Right ventricle myocardium superior (tissue), 1 donor: ENCODE measurements at regions not wholly inside any gene's neighbourhood (a gene's known extent, or its start where the extent isn't known, plus 50 kb on each side); places are given as distances from the start of the nearest gene placed in this dataset.

Experiments
- ATAC-seq: fragments of 200-7000 bp; cut with Tn5 transposase; one replicate; pipeline ENCODE4 v1.9.1; 2020; ENCODE audit warnings: mild to moderate bottlenecking; ENCODE audit not compliant: poor library complexity
- DNase-seq: peaks from one replicate; pipeline ENCODE4 v3.0.0-alpha.2; 2020
- intact Hi-C: fragments of 100-400 bp; cut with DNase I; formaldehyde crosslinking; loops from one replicate; pipeline ENCODE4 v1.11.2; 2022
- donor health status: DM: no; HTN: yes; CAD: no; lungs with severe emphysema.

DNA sequence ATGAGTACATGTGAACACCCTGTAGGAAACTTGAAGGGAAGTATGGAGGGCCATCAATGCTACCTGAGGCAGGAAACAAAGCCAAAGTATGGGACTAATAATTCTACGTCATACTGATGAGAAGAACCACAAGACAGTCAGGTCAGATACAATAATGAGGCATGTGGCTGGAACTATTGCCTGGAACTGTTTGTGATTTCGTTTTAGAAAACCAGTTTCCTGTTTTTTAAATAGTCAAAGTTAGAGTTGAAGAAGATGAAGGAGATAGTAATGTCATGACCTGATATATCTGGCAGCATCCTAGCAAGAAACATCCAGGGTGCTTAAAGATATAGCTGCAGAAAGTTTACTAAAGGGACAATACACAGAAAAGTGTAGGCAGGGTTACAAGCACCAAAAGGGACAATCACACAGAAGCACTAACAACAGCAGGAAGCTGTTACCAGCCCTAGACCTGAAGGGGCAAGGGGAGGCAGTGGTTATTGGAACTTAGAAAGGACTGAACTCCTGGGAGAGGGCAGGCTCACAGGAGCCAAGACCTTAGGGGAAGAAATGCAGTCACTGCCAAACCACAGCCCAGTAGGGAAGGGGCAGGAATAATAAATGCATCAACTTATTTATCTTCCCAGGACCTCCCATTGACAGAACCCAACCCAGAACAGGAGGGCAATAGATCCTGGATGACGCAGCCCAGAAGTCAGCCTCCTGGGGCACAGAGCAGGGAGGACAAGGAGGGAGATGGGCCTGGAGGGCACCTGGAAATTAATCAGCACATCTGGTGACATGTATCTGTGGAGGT lies 302.1 kb upstream of the STT3B start:
- DNase-seq: no peak
- ATAC-seq: no peak
- intact Hi-C loops: no loop called here

DNA sequence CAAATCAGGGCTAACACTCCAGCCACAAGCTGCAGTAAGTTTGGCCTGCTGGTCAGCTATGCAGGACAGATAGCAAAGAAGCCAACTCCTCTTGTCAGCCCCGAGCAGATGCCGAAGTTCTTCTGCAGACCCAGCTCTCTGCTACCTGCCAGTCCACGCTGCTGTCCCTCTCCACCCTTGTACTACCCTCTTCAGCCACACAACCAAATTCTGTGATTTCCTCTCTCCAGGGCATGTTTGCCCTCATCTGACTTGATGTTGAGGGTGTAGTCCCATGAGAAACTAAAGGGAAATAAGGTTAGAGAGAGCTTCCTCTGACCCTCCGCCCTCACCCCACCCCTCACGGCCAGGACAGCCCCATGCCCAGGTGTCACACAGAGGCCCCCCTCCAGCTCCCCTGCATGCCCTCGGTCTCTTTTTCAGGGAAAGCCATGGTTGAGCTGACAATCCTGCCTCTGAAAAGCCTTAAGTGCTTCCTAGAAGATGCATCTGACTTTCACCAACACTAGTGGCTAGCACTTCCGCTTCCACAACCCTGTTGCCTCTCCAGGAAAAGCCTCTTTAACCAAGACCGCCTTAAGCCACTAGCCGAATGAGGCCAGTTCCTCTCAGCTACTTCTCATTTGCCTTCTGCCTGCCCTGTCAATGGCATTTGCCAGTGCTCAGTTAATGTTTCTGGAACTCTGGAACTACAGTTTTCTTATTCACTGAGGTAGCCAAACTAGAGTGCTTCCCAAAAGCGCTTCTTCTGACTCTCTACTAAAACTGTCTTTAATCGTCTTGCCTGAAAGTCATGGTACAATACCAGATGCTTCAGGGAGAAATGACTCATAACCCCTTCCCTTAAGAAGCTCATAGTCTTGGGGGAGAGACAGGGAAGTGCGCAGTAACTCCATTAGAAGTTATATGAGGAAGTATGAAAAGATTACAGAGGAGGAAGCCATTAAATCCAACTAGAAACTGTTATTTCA lies 300.4 kb upstream of the STT3B start:
- peak; percentile 38 for DNase-seq
- ATAC-seq: peak; percentile 79

DNA sequence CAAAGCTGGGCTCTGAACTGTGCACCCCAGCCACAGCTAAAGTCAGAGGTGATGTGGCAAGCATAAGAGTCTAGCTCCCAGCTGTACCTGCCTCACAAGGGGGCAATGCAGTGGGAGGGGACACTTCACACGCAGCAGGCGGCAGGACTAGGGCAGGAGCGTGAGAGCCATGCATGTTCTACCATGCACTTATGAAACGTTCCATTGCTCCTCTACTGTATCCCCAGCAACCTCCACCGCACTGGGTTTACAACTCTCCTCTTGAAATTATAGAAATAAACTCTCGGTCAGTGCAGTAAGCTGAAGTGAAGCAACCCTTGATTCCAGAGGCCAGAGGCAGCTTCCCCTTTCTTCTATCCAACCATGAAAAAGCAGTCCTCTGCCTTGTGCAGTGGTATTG lies 298.6 kb upstream of the STT3B start:
- intact Hi-C loops: no loop called here
- peak; percentile 43 for ATAC-seq
- no peak for DNase-seq

More for the DNA sequence above, 300.4 kb upstream of the STT3B start:
- intact Hi-C loops: no loop called here

DNA sequence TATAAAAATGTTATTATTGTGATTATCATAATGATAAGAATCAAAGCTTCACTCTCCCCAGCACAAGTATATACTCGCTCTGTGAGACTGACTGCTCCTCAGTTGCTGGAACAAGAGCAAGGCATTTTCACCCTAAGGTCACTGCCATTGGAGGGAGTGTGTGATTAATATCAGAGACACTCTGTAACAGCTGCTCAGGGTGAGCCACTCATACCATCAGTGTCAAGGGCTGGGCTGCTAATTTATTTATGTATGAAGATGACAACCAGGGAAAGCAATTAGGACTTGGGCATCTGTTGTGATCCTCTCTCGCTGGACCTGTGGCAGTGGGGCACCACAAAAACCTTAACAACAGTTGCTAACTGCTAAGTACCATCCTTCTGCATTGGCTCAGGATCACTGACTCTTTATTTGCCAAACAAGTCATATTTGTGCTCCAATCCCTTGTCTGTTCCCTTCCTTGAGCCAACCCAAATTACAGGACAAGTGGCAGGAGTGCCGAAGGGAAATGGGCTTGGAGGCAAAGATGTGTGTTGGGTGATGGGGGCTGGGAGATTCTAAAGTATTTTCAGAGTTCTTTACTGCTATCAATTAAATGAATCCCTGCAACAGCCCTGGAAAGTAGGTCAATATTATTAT lies 297.5 kb upstream of the STT3B start:
- intact Hi-C loops: no loop called here
- ATAC-seq: no peak
- no peak for DNase-seq

- intact Hi-C loops: no loop called here
- no peak for DNase-seq
- ATAC-seq: no peak
Measured at GRCh38 chr3:31237887-31238286, 294.8 kb upstream of the STT3B start.

DNA sequence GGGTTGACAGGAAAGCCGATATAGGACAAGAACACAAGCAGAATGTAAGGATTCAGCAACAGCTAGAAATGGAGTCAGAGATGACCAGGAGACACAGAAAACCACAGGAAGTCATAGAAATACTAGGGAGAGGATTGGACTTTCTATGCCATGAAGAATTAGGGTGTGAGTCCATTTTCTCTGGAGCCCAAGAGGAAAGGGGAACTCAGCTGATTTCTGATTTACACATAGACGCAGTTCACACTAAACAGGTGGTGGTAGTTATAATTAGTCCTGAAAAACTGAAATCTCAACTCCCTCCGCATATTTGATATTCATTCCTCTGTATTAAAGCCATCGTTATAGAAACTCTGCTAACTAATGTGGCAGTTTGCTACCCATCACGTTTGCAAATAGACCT lies 292.7 kb upstream of the STT3B start:
- ATAC-seq (no peak), DNase-seq (no peak)
- intact Hi-C loops: no loop called here

GRCh38 chr3:31240466-31240865 lies 292.3 kb upstream of the STT3B start:
- ATAC-seq (no peak), DNase-seq (no peak)
- intact Hi-C loops: no loop called here

DNA sequence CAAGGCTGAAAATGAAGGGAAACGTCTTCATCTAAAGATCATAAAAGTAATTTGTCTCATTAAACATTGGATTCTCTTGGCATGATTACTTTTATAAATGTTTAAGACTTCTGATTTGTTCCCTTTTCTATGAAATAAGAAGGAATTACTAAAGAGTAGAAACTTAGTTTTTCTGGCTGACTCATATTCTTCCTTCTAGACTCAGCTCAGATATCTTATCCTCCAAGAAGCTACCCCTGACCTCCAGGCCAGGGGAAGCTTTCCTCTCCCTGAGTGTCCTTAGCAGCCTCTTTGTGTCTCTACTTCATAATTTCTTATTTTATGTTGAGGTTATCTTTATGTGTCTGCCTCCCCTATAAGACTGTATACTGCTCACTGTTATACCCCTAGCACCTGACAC lies 291.9 kb upstream of the STT3B start:
- ATAC-seq (no peak), DNase-seq (no peak)
- intact Hi-C loops: no loop called here

- no peak for ATAC-seq
- intact Hi-C loops: no loop called here
- no peak for DNase-seq
Measured at GRCh38 chr3:31241533-31241932, 291.2 kb upstream of the STT3B start.

GRCh38 chr3:31242026-31242960 lies 290.4 kb upstream of the STT3B start:
- DNase-seq (no peak), ATAC-seq (no peak)
- intact Hi-C loops: no loop called here

DNA sequence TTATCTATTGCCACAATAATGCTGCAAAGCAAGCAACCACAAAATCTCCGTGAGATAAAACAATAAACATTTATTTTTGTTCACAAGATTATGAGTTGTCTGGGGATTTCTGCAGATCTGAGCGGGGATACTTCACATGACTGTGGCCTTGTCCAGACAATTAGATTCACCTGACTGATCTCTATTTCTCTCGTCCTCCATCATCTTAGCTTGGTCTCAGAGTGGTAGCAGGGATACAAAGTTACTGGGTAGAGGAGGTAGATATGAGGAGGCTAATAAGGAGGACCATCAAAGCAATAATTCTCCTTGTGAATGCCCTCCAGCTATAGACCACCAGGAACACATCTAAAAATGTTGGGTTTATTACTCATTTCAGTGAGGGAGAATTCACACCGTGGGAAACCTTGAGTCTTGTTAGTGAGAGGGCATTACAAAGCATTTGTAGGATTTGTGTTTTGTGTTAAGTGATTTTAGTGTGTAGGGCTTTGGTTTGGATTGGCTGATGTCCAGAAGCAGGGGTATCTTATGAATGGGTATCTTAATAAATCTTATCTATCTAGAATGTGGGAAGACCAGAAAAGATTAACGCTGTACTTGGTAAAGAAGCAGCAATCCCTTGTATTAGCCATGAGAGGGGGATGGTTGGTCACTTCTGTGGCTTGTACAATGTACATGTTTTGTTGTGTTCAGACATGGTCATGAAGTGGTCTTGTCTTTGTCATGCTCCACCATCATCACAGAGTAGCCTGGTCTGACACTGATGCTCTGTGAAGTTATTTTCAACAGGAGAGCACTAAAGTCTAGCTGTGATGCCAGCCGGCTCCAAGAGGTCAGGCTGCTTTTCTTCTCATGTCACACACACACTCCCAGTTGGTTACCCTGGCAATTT lies 287.6 kb upstream of the STT3B start:
- intact Hi-C loops: no loop called here
- no peak for DNase-seq
- no peak for ATAC-seq

DNA sequence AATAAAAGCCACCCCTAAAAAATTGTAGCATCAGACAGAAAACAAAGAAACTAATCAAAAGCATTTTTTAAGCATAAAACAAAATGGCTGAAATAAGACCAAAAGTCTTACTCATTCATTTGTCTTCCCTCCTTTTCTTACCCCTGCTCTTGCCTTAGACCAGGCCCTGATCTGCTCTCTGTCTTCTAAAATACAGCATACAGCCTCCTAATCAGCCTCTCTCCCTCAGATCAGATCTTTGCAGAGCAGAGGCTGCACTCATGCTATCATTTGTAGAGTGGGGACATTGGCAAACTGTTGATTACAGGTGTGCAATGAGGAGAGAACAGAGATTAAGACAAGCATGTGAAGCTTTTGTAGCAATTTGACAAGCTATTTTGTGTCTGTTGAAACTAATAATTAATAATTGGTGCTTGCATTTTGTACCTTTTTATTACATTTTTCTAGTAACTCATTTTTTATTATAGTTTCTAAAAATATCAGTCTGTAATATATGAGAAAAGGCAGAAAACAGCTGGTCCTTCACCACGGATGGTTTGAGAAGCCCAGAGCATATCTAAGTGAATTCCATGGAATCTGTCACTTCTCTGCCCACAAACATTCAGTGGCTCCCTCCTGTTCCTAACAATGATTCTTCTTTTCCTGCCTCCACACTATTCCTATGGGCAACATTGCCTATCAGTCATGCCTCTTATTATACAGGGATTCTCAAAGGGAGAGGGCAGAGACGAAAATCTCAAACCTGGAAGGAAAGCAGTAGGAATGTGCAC lies 286.2 kb upstream of the STT3B start:
- DNase-seq (no peak), ATAC-seq (no peak)
- intact Hi-C loops: no loop called here

DNA sequence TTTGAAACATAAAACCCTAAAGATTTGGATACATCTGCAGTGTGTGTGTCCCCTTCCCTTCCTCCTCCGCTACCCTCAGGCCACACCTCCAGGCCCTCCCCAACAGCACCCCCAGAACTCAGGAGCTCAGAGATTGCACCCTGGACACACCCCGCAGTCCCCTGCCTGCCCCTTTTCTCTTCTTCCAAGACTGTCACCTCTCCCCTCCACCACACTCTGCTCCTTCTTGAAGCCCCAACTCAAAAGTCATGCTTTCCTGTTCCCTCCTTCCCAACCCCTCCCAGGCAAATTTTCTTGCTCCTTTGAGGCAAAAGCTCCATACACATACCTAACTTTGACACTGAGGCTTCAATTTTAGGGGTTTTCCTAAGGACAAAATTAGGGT lies 285.7 kb upstream of the STT3B start:
- intact Hi-C loops: no loop called here
- DNase-seq: no peak
- ATAC-seq: no peak

DNA sequence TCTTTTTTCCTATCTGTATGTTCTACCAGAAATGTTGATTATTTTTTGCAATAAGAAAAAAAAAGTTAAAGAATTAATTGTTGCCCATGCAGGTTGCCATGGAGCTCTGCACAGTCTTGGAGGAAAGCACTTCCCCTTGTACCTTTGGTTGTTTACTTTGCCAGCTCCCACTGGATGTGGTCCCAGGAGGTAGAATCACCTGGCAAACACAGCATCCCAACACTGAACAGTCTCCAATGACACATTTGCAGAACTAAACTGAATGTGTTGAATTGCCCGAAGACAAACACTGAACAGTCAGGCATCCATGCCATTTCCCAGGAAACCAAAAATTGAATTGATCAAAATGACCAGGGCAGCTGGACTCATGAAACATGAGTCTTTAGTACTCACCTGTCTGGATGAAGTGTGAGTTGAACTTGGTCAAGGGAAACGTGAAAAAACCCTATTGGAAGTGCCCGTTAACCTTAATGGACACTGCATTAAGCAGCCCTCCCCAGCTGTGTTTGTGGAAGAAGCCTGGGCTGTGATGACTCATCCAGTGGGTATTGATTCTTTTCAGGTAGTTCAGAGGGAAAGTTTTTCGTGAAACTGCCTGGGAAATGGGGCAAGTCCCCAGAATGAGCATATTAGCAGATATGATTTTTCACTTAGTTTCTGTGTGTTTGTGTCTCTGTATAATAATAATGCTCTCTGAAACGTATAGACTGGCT lies 284.7 kb upstream of the STT3B start:
- intact Hi-C loops: no loop called here
- DNase-seq: no peak
- ATAC-seq: no peak

DNA sequence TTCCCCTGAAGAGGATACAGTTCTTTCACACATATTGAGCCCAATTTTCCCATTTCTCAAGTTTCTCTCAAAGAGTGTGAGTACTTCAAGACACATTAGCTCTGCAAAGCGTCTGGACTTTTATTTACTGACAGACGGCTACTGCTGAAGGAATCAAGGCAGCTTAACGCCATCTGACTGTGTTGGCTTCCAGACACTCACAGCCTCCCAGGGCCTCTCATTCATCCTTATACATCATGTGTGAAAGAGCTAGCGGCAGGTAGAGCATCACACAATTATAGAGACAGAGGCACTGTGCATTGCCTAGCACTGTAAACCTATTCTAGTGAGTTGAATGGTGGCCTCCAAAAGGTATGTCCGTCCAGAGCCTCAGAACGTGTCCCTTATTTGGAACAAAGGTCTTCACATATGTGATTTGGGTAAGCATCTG lies 284.1 kb upstream of the STT3B start:
- DNase-seq: no peak
- ATAC-seq: no peak
- intact Hi-C loops: no loop called here

DNA sequence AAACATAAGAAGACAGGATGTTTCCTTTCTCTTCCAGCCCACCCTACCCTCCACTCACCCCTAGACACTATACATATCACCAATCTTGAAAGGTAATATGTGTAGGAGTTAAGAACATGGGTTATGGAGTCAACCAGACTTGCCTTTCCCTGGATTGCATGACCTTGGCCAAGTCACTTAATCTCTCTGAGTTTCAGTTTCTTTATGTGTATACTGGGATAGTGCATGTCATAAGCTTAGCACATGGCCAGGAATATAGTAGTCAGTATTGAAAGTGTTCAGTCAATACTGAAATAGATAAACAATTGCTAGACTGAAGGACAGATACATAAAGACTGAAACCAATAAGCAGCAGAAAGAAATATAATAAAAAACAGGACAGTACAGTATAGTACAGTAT lies 283.2 kb upstream of the STT3B start:
- ATAC-seq (no peak), DNase-seq (no peak)
- intact Hi-C loops: no loop called here
